GM12875 (cell line): ENCODE measurements at regions not wholly inside any gene's neighbourhood (a gene's known extent, or its start where the extent isn't known, plus 50 kb on each side); places are given as distances from the start of the nearest gene placed in this dataset.

Experiments used
- H3K4me3 ChIP-seq: one replicate; pipeline ENCODE4 v1.5.1; 2011; ENCODE audit warnings: low read depth, low read length, control low read depth
- TF ChIP-seq, protein P1 (sequence below): IDR thresholded peaks from 2 replicates; pipeline ENCODE4 v1.5.1; 2011; ENCODE audit warnings: low read depth, mild to moderate bottlenecking, control low read depth, inconsistent platforms, low read length, moderate library complexity, borderline replicate concordance; ENCODE audit not compliant: insufficient read depth

- H3K4me3 ChIP-seq: no peak overlapping the region
Observed at GRCh38 chr4:15130441-15130840, 128.2 kb downstream of the CPEB2 start.

GRCh38 chr4:15131551-15131950 lies 129.3 kb downstream of the CPEB2 start:
- TF ChIP-seq, protein P1, sequence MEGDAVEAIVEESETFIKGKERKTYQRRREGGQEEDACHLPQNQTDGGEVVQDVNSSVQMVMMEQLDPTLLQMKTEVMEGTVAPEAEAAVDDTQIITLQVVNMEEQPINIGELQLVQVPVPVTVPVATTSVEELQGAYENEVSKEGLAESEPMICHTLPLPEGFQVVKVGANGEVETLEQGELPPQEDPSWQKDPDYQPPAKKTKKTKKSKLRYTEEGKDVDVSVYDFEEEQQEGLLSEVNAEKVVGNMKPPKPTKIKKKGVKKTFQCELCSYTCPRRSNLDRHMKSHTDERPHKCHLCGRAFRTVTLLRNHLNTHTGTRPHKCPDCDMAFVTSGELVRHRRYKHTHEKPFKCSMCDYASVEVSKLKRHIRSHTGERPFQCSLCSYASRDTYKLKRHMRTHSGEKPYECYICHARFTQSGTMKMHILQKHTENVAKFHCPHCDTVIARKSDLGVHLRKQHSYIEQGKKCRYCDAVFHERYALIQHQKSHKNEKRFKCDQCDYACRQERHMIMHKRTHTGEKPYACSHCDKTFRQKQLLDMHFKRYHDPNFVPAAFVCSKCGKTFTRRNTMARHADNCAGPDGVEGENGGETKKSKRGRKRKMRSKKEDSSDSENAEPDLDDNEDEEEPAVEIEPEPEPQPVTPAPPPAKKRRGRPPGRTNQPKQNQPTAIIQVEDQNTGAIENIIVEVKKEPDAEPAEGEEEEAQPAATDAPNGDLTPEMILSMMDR: no peak
- H3K4me3 ChIP-seq: no peak overlapping the region

More at GRCh38 chr4:15130441-15130840, 128.2 kb downstream of the CPEB2 start:
- TF ChIP-seq, protein P1: no peak

DNA sequence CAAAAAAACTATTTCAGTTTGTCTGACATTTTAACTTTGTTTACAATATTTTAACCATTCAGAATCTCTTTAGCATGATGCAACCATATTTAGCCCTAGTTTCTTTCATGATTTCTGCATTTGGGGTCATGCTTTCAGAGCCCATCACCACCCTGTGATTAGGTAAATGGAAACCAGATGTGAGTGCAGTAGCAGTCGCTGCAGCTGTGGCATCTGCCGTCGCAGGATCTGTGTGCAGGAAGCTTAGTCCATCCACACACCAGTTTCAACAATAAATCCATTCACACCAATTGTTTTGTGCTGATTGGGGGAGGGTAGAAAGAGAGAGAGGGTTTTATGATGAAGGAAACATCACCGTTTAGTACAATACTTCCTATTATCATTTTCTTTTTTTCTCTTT lies 130.5 kb downstream of the CPEB2 start:
- H3K4me3 ChIP-seq: no peak overlapping the region
- TF ChIP-seq, protein P1: no peak

DNA sequence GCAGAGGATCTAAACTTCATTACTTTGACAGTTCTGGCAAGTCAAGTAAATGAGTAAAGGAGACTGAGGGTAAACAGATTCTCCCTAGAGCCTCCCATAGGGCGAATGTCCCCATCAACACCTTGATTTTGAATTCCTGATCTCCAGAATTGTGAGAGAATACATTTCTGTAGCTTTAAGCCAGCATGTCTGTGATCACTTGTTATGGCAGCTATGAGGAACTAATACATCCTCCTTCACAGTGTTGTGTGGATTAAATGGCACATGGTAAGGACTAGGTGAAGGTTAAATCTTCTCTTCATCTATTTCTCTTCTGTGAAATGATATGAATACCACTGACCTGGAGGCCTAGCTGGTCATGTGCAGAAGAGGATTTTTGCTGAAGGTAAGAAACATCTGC lies 137.3 kb downstream of the CPEB2 start:
- TF ChIP-seq, protein P1: no peak
- H3K4me3 ChIP-seq: no peak overlapping the region

GRCh38 chr4:15142201-15142600 lies 139.9 kb downstream of the CPEB2 start:
- TF ChIP-seq, protein P1: no peak
- no peak overlapping the region for H3K4me3 ChIP-seq

- H3K4me3 ChIP-seq: no peak overlapping the region
- TF ChIP-seq, protein P1: no peak
Observed at GRCh38 chr4:15143551-15143950, 141.3 kb downstream of the CPEB2 start.

GRCh38 chr4:15144249-15144966 lies 142.1 kb downstream of the CPEB2 start:
- TF ChIP-seq, protein P1: no peak
- no peak overlapping the region for H3K4me3 ChIP-seq
